Uterus (tissue), 3 donors: ENCODE measurements at regions not wholly inside any gene's neighbourhood (a gene's known extent, or its start where the extent isn't known, plus 50 kb on each side); places are given as distances from the start of the nearest gene placed in this dataset.

Experiments
- DNase-seq, 2 donors: peaks; one replicate each; pipeline ENCODE4 v3.0.0-alpha.2; 2019 to 2020
- H3K27ac ChIP-seq, 2 donors: fragments of 200-600 bp; sonication (generic); 1 replicate in 1 of 2; 2 replicates in 1 of 2; pipeline ENCODE4 v1.5.1; 2016 to 2018
- H3K27me3 ChIP-seq, 2 donors: fragments of 200-600 bp; sonication (generic); one replicate each; pipeline ENCODE4 v1.5.1; 2018 to 2019; ENCODE audit warnings: control low read depth in 1 of 2
- H3K36me3 ChIP-seq, 2 donors: fragments of 200-600 bp; sonication (generic); one replicate each; pipeline ENCODE4 v1.5.1; 2019; ENCODE audit warnings: control low read depth in 1 of 2
- H3K4me1 ChIP-seq, 2 donors: fragments of 200-600 bp; sonication (generic); one replicate each; pipeline ENCODE4 v1.5.1; 2018 to 2019; ENCODE audit warnings: control low read depth in 1 of 2
- H3K4me3 ChIP-seq, 2 donors: fragments of 200-600 bp; sonication (generic); 1 replicate in 1 of 2; 2 replicates in 1 of 2; pipeline ENCODE4 v1.5.1; 2018 to 2019; ENCODE audit warnings: mild to moderate bottlenecking in 1 of 2
- H3K9me3 ChIP-seq, 2 donors: fragments of 200-600 bp; sonication (generic); one replicate each; pipeline ENCODE4 v1.5.1; 2019; ENCODE audit warnings: control low read depth in 1 of 2
- POLR2A ChIP-seq, 2 donors: fragments of 450-650 bp; IDR thresholded peaks; one replicate each; pipeline ENCODE4 v1.6.1; 2016; ENCODE audit warnings: antibody characterized with exemption in 2 of 2, mild to moderate bottlenecking in 1 of 2, moderate library complexity in 1 of 2
- intact Hi-C: fragments of 100-400 bp; cut with DNase I; formaldehyde crosslinking; loops from one replicate; pipeline ENCODE4 v1.15.1; 2023; ENCODE audit warnings: low total_unique reads
- TF ChIP-seq, protein P1 (sequence below), 4 experiments: fragments of 200-600 bp in 2 of 4; fragments of 450-650 bp in 2 of 4; sonication (generic) in 2 of 4; IDR thresholded peaks; one replicate each; pipeline ENCODE4 v1.5.1; 2016 to 2019; ENCODE audit warnings: antibody characterized with exemption in 4 of 4, mild to moderate bottlenecking in 2 of 4, moderate library complexity in 1 of 4
- donor health status: DM: yes; HTN: yes; CAD: no.

DNA sequence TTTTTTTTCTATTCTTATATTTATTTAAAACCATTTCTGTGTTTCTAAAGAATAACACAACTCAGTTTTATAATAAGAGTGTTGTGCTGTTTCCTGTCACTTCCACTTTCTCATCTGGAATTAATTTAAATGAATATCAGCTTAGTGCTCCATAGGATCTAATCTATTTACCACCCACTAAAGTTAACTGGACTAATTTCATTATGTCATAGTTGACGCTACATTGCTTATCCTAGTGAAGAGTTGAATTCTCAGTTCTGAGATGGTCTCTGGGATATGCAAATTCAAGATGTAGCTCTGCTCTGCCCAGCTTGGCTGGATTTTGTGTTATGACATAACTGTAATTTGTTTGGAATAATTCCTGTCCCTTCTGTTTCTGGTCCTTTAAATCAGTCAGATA is 380.1 kb downstream of the METTL15 start:
- intact Hi-C loops = no loop called here
- Histone ChIP-seq H3K36me3 (no peaks in the 10 kb centered on the region), H3K4me1 (no peaks in the 10 kb centered on the region), H3K27me3 (no peaks in the 10 kb centered on the region), H3K27ac (no peak overlapping the region), H3K4me3 (no peak overlapping the region), H3K9me3 (no peaks in the 10 kb centered on the region)
- TF ChIP-seq POLR2A (IDR thresholded peaks at IDR 0.05) = no peak
- TF ChIP-seq, protein P1, sequence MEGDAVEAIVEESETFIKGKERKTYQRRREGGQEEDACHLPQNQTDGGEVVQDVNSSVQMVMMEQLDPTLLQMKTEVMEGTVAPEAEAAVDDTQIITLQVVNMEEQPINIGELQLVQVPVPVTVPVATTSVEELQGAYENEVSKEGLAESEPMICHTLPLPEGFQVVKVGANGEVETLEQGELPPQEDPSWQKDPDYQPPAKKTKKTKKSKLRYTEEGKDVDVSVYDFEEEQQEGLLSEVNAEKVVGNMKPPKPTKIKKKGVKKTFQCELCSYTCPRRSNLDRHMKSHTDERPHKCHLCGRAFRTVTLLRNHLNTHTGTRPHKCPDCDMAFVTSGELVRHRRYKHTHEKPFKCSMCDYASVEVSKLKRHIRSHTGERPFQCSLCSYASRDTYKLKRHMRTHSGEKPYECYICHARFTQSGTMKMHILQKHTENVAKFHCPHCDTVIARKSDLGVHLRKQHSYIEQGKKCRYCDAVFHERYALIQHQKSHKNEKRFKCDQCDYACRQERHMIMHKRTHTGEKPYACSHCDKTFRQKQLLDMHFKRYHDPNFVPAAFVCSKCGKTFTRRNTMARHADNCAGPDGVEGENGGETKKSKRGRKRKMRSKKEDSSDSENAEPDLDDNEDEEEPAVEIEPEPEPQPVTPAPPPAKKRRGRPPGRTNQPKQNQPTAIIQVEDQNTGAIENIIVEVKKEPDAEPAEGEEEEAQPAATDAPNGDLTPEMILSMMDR (IDR thresholded peaks at IDR 0.05) = no peak
- DNase-seq = no peak

DNA sequence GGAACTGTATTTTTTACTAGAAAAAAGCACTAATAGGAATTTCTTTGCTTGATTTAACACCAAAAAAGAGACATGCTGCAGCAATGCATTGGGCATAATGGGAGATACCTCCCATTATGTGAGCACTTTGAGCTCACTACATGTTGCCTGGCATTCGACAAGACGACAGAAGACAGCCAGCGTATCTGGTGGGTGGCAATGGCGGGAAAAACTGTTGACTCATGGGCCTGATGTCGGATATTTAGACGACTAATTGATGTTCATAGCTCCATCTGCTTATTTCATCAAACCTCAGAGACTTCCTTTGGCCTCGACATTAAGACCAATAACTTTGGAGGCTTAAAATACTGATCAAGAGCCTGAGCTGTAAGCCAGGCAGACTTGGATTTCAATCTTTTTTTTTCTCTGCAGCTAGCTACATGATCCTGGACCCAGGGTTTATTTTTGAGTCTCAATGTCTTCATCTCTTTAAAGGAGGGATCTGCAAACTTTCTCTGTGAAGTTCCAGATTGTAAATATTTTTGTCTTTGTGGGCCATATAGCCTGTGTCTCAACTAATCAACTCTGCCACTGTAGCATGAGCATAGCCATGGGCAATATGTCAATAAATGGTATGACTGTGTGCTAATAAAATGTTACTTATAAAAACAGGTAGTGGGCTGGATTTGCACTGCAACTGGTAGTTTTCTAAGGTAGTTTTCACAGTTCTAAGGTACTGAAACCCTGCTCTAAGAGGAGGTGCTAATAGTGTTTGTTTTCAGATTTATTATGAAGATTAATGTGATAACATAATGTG is 375.1 kb downstream of the METTL15 start:
- intact Hi-C loops = no loop called here

DNA sequence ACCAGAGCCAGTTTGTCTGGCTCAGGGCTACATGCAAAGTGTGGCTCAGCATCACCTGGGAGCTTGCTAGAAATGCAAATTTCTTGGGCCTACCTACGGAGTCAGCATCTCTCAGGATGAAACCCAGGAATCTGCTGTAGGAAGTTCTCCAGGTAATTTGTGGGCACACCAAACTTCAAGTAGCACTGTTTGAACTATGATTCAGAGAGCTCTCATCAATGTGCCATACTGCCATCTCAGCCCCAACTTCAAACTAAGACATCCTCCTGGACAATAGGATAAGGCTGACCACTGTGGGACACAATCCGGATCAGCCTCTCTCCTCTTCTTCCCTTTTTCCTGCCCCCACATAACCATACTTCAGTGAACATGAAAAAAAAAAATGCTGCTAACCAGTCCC is 374.5 kb downstream of the METTL15 start:
- intact Hi-C loops = no loop called here
- no peak for TF ChIP-seq POLR2A (IDR thresholded peaks at IDR 0.05)
- TF ChIP-seq, protein P1 (IDR thresholded peaks at IDR 0.05) = no peak
- Histone ChIP-seq H3K9me3 (no peaks in the 10 kb centered on the region), H3K27me3 (no peaks in the 10 kb centered on the region), H3K4me1 (no peaks in the 10 kb centered on the region), H3K27ac (no peak overlapping the region), H3K36me3 (no peaks in the 10 kb centered on the region), H3K4me3 (no peak overlapping the region)
- no peak for DNase-seq

More for the DNA sequence above, 375.1 kb downstream of the METTL15 start:
- Histone ChIP-seq H3K27me3 (no peaks in the 10 kb centered on the region), H3K4me1 (no peaks in the 10 kb centered on the region), H3K4me3 (no peak overlapping the region), H3K9me3 (no peaks in the 10 kb centered on the region), H3K36me3 (no peaks in the 10 kb centered on the region), H3K27ac (no peak overlapping the region)
- no peak for DNase-seq
- no peak for TF ChIP-seq POLR2A (IDR thresholded peaks at IDR 0.05)
- TF ChIP-seq, protein P1 (IDR thresholded peaks at IDR 0.05) = no peak

DNA sequence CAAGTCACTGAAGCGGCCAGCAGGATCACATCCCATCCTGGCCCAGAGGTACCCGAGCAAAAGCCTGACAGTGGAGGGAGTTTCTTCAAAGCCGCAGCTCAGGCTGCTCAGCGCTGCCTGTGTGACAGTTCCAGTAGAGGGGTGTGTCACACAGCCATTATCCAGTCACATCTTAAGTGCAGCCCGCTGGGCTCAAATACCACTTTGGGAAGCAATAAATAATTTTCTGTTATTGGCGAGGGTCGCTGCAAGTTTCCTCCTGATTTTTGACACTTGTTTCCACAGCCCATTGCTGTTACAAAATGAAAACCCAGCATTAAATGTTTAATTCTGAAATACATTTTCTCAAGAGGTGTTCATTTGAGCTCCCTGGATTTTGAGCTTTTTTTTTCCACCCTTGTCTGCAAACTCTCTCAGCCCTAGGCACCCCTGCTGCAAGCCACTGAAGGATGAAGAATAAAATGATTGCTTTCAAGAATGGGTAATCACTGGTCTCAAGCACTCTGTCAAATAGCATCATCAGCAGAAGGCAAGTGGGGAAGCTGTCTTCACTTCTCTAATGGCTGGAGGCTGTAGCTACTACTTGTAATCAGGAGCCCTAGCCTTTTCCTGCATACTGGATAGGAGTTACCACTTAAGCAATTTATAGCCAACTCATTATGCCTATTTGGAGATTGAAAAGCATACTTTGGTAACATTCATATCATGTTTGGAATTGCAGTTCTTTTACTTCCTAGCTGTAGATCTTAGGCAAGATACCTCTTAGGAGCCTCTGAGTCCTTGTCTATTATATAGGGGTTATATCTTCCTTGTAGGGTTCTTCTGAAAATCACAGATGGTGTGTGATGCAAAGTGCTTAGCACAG is 373.7 kb downstream of the METTL15 start:
- intact Hi-C loops = no loop called here
- TF ChIP-seq POLR2A (IDR thresholded peaks at IDR 0.05) = no peak
- TF ChIP-seq, protein P1 (IDR thresholded peaks at IDR 0.05) = no peak
- Histone ChIP-seq H3K27me3 (no peaks in the 10 kb centered on the region), H3K4me1 (no peaks in the 10 kb centered on the region), H3K27ac (no peak overlapping the region), H3K4me3 (no peak overlapping the region), H3K36me3 (no peaks in the 10 kb centered on the region), H3K9me3 (no peaks in the 10 kb centered on the region)
- DNase-seq = no peak

DNA sequence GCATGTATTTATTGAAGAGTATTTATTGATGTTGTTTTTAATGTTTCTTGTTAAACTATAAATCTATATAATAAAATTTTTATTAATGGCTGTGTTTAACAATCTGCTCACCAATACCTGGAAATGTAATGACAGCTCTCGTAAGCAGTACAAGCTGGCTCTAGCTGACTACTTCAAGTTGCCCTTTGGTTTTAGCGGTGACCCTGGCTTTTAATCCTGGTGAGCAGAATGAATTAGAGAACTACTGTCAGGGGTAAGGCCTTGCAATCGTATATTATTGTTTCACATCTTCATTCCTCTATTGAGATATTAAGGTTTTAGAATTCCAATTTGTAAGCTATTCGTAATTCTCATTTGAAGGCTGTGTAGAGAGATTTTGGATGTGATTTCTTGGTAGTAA is 372.2 kb downstream of the METTL15 start:
- H3K4me1 ChIP-seq = no peaks in the 10 kb centered on the region
- H3K27me3 ChIP-seq = no peaks in the 10 kb centered on the region
- no peaks in the 10 kb centered on the region for H3K9me3 ChIP-seq
- intact Hi-C loops = no loop called here
- DNase-seq = no peak
- H3K4me3 ChIP-seq = no peak overlapping the region
- TF ChIP-seq, protein P1 (IDR thresholded peaks at IDR 0.05) = no peak
- H3K36me3 ChIP-seq = no peaks in the 10 kb centered on the region
- no peak overlapping the region for H3K27ac ChIP-seq
